ENCODE measurements at regions not wholly inside any gene's neighbourhood (a gene's known extent, or its start where the extent isn't known, plus 50 kb on each side); places are given as distances from the start of the nearest gene placed in this dataset.

- Histone ChIP-seq H4K8ac (ENCODE audit: extremely low read depth, insufficient read depth, low read length) (no peak overlapping the region), H3K79me2 (ENCODE audit: control insufficient read depth in 1 of 2, insufficient read depth in 2 of 2, low read length in 2 of 2) (no peaks in the 10 kb centered on the region), H3K4me3 (ENCODE audit: extremely low read depth in 1 of 4, insufficient read depth in 2 of 4, low read depth in 3 of 4, low read length in 4 of 4) (no peak overlapping the region), H2BK120ac (replicated peaks; ENCODE audit: low read depth, low read length) (no peak overlapping the region), H3K56ac (replicated peaks; ENCODE audit: insufficient read length, low read depth, low read length) (no peak overlapping the region), H3K4me1 (replicated peaks in 1 of 4; ENCODE audit: control insufficient read depth in 3 of 4, insufficient read depth in 4 of 4, low read length in 3 of 4) (no peaks in the 10 kb centered on the region), H3K27me3 (replicated peaks in 1 of 4; ENCODE audit: control insufficient read depth in 3 of 4, extremely low read depth in 1 of 4, insufficient read depth in 3 of 4, low read length in 3 of 4) (no peaks in the 10 kb centered on the region), H3K9me3 (ENCODE audit: insufficient read depth in 2 of 2, low read depth in 1 of 2, low read length in 1 of 2) (no peaks in the 10 kb centered on the region), H3K18ac (ENCODE audit: extremely low read depth, low read length) (no peak overlapping the region), H3K23ac (ENCODE audit: insufficient read length) (no peak overlapping the region), H2BK20ac (ENCODE audit: low read length) (no peak overlapping the region), H3K14ac (ENCODE audit: insufficient read length) (no peak overlapping the region), H2BK15ac (ENCODE audit: low read length) (no peak overlapping the region), H2AFZ (ENCODE audit: low read length) (no peak overlapping the region), H3K4me2 (ENCODE audit: insufficient read depth in 1 of 2, low read depth in 2 of 2, low read length in 2 of 2) (no peak overlapping the region), H2BK12ac (ENCODE audit: low read depth, low read length) (no peak overlapping the region), H4K5ac (ENCODE audit: insufficient read length, low read depth, low read length) (no peak overlapping the region), H2BK5ac (ENCODE audit: low read depth, low read length) (no peak overlapping the region), H3K23me2 (ENCODE audit: low read depth, low read length) (no peaks in the 10 kb centered on the region), H4K20me1 (replicated peaks in 1 of 2; ENCODE audit: control insufficient read depth in 1 of 2, insufficient read depth in 2 of 2, low read length in 2 of 2) (no peaks in the 10 kb centered on the region), H3K36me3 (ENCODE audit: control insufficient read depth in 2 of 4, insufficient read depth in 4 of 4, low read length in 3 of 4) (no peaks in the 10 kb centered on the region), H3K4ac (replicated peaks; ENCODE audit: insufficient read length, low read depth, low read length) (no peak overlapping the region), H4K91ac (replicated peaks; ENCODE audit: insufficient read length, low read length) (no peak overlapping the region), H3K79me1 (ENCODE audit: low read depth, low read length) (no peaks in the 10 kb centered on the region), H3K27ac (ENCODE audit: low read depth, low read length) (no peak overlapping the region), H2AK5ac (ENCODE audit: low read depth, low read length) (no peak overlapping the region), H3K9ac (replicated peaks in 1 of 4; ENCODE audit: extremely low read depth in 1 of 4, low read depth in 3 of 4, low read length in 3 of 4) (no peak overlapping the region)
- FAIRE-seq, result no peak
- WGBS, 2 experiments (ENCODE audit: extremely low coverage in 1 of 2, insufficient coverage in 1 of 2, insufficient read length in 1 of 2, insufficient replicate concordance in 2 of 2, low coverage in 1 of 2, low lambda C conversion rate in 2 of 2, missing lambda C conversion rate in 1 of 2), result 72% methylated on average over 6 of the region's 6 CpGs; no CpG with 5 or more reads in 1 of the 2 experiments
- ChIA-PET CTCF (ENCODE audit: partially characterized antibody) (interaction anchor here (0.6 to 11.2 kb wide), 4 partner anchors 30 to 166 kb away, joined by 3 to 122 read pairs (median 4); no protein-coding TSS in a partner anchor), POLR2A (ENCODE audit: partially characterized antibody) (no interaction called here)
- no peak for DNase-seq (ENCODE audit: low read depth in 1 of 2, low spot score in 2 of 2)
- TF ChIP-seq RAD21 (IDR thresholded peaks at IDR 0.05 in 1 of 2, conservative IDR thresholded peaks at IDR 0.05 in 1 of 2; ENCODE audit: low read depth in 2 of 2, low read length in 2 of 2) (no peak), SIX5 (IDR thresholded peaks at IDR 0.05; ENCODE audit: low read depth, low read length) (no peak), ATF3 (IDR thresholded peaks at IDR 0.05; ENCODE audit: insufficient read depth, low read depth, low read length) (no peak), JUN (IDR thresholded peaks at IDR 0.05; ENCODE audit: low read depth, low read length) (no peak), ZNF274 (IDR thresholded peaks at IDR 0.05; ENCODE audit: borderline replicate concordance, extremely low read depth, low read length) (no peak), SIRT6 (IDR thresholded peaks at IDR 0.05; ENCODE audit: low read length) (no peak), SAP30 (IDR thresholded peaks at IDR 0.05; ENCODE audit: insufficient read depth, insufficient replicate concordance, low read length) (no peak), NRF1 (IDR thresholded peaks at IDR 0.05; ENCODE audit: low read depth, low read length) (no peak), EP300 (IDR thresholded peaks at IDR 0.05; ENCODE audit: borderline replicate concordance in 1 of 2, low read depth in 2 of 2, low read length in 2 of 2) (no peak), RBBP5 (IDR thresholded peaks at IDR 0.05; ENCODE audit: borderline replicate concordance, low read depth, low read length) (no peak), TAF7 (optimal IDR thresholded peaks at IDR 0.05; ENCODE audit: borderline replicate concordance, low read depth, low read length) (no peak), CHD2 (IDR thresholded peaks at IDR 0.05; ENCODE audit: low read length) (no peak), KDM5A (IDR thresholded peaks at IDR 0.05; ENCODE audit: low read length) (no peak), FOSL1 (IDR thresholded peaks at IDR 0.05; ENCODE audit: insufficient read depth, low read depth, low read length) (no peak)
Observed at GRCh38 chr2:105514576-105514975, 115.7 kb upstream of the FHL2 start.
